ENCODE measurements at regions not wholly inside any gene's neighbourhood (a gene's known extent, or its start where the extent isn't known, plus 50 kb on each side); places are given as distances from the start of the nearest gene placed in this dataset.

- TF ChIP-seq JUND (CRISPR knock-in tag; IDR thresholded peaks at IDR 0.05), result no peak
- TF ChIP-seq ISX (CRISPR knock-in tag; conservative IDR thresholded peaks at IDR 0.05), result no peak
- no peak for TF ChIP-seq TP53 (CRISPR knock-in tag; conservative IDR thresholded peaks at IDR 0.05)
- no peak for TF ChIP-seq TBP (CRISPR knock-in tag; IDR thresholded peaks at IDR 0.05)
- TF ChIP-seq ZSCAN5A (CRISPR knock-in tag; IDR thresholded peaks at IDR 0.05; ENCODE audit: borderline replicate concordance), result no peak
- no peak for TF ChIP-seq ARID3A (IDR thresholded peaks at IDR 0.05; ENCODE audit: low read depth, low read length)
- no peak for TF ChIP-seq ZNF569 (CRISPR knock-in tag; IDR thresholded peaks at IDR 0.05; ENCODE audit: borderline replicate concordance)
- no peak for TF ChIP-seq DPF2 (CRISPR knock-in tag; IDR thresholded peaks at IDR 0.05; ENCODE audit: borderline replicate concordance, low read depth)
- no peak for TF ChIP-seq ZFP36L1 (CRISPR knock-in tag; IDR thresholded peaks at IDR 0.05)
- TF ChIP-seq HOMEZ (CRISPR knock-in tag; IDR thresholded peaks at IDR 0.05; ENCODE audit: low read depth), result no peak
- no peak for TF ChIP-seq DNMT1 (CRISPR knock-in tag; IDR thresholded peaks at IDR 0.05)
- FAIRE-seq, result no peak
- BruUV-seq (replicated peaks), result no TSS peak
Measured at GRCh38 chr2:177010861-177011260, 201.7 kb upstream of the HNRNPA3 start.

More at GRCh38 chr2:177010861-177011260, 201.7 kb upstream of the HNRNPA3 start:
- Histone ChIP-seq H3K4me2 (ENCODE audit: low read depth, low read length) (no peak overlapping the region), H3K9me3 (ENCODE audit: low read length) (no peaks in the 10 kb centered on the region), H3K4me1 (ENCODE audit: insufficient read depth, low read length) (no peaks in the 10 kb centered on the region), H3K27me3 (ENCODE audit: control insufficient read depth in 1 of 2, insufficient read depth in 2 of 2, low read length in 2 of 2) (no peaks in the 10 kb centered on the region), H3K27ac (ENCODE audit: extremely low read length, insufficient read depth, low read length) (no peak overlapping the region), H3K9ac (ENCODE audit: insufficient read depth, low read depth, low read length) (no peak overlapping the region), H3K4me3 (replicated peaks in 1 of 3; ENCODE audit: insufficient read depth in 1 of 3, low read depth in 2 of 3, low read length in 3 of 3) (no peak overlapping the region), H2AFZ (ENCODE audit: low read length) (no peak overlapping the region), H3K36me3 (replicated peaks in 1 of 2; ENCODE audit: control insufficient read depth in 1 of 2, insufficient read depth in 2 of 2, low read length in 2 of 2) (no peaks in the 10 kb centered on the region), H4K20me1 (ENCODE audit: insufficient read depth, low read length) (no peaks in the 10 kb centered on the region), H3K79me2 (ENCODE audit: insufficient read depth, low read length) (no peaks in the 10 kb centered on the region)
- POLR2A ChIA-PET, result no interaction called here
- CTCF ChIA-PET (ENCODE audit: low intra/inter-chr PET ratio, low total read pairs), result no interaction called here
- WGBS (ENCODE audit: low lambda C conversion rate), result 0% methylated on average over 1 of the region's 1 CpG
- DNase-seq (ENCODE audit: low spot score), result no peak
- intact Hi-C loops (cut with micrococcal nuclease; ENCODE audit: unreplicated experiment) (no loop called here), in situ Hi-C loops (cut with HindIII; ENCODE audit: extremely low pct_ligation_motif_present, low pct_unique_long_range_greater_than_20kb) (no loop called here)
- ATAC-seq, result no peak

Data from HepG2 (cell line).